ENCODE measurements at regions not wholly inside any gene's neighbourhood (a gene's known extent, or its start where the extent isn't known, plus 50 kb on each side); places are given as distances from the start of the nearest gene placed in this dataset.

DNA sequence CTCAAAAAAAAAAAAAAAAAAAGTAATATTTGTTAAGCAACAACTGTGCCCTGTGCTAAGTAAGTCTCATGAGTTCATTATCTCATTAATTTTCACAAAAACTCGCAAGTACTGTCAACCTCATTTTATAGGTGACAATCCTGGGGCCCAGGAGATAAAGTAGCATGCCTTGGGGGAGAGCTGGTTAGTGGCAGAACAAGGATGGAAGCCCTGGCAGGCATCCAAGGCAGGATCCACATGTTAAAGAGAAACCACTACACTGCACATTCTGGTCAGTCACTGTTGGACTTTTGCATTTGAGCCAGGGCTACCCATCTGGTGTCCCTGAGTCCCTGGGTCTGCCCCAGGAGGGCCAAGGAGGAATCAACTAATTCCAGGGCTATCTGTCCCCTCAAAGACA lies 54.6 kb downstream of the ZFP36L2 start:
- no peak for DNase-seq

DNA sequence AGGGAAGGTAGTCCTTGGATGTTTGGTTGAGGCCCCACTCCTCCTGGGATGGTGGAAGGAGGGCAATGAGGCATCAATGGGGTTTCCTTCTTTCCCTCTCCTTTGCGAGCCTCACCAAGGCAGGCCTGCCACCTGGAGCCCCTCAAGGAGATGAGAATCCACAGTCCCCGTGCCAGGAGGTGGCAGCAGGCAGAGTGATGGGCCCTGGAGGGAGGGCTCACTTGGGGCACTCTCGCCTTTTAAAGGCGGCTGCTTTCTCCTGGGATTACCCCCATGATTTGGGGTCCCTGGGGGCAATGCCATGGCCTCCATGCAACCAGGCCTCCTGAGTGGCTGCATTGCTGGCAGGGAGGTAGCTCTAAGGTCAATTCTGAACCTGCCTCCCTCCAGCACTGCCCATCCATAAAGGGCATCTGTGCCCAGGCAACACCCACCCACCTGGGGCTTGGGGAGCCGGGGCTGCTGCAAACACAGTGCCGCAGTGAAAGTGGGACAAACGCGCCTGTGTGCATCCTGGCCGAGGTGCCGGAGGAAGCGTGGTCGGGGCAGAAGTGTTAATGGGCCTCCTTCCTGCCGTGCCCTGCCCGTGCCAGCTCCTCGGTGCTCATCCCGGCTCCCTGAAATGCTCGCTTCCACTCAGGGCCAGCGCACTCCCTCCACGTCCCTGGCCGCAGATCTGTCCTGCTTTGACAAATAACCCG lies 55.9 kb downstream of the ZFP36L2 start:
- DNase-seq: no peak

- peak; percentile 73 to 75 for DNase-seq
Observed at GRCh38 chr2:43169987-43170386, 56.4 kb downstream of the ZFP36L2 start.

GRCh38 chr2:43169099-43169945 lies 57.1 kb downstream of the ZFP36L2 start:
- DNase-seq: no peak

- no peak for DNase-seq
Observed at GRCh38 chr2:43168016-43168369, 58.4 kb downstream of the ZFP36L2 start.

GRCh38 chr2:43165378-43166069 lies 60.9 kb downstream of the ZFP36L2 start:
- no peak for DNase-seq

- no peak for DNase-seq
Observed at GRCh38 chr2:43164686-43165085, 61.7 kb downstream of the ZFP36L2 start.

- DNase-seq: no peak
Observed at GRCh38 chr2:43163584-43164270, 62.7 kb downstream of the ZFP36L2 start.

DNA sequence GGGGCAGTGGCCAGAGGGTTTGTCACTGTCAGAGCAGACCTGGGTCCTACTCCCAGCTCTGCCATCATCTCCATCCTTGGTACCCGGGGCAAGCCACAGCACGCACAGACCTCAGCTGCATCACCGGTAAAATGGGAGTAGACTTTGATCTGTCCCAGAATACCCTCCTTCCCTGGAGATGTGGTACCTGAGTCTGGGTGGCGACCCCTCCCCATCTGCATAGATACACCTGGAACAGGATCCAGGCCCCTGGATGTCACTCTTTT lies 64.0 kb downstream of the ZFP36L2 start:
- no peak for DNase-seq

DNA sequence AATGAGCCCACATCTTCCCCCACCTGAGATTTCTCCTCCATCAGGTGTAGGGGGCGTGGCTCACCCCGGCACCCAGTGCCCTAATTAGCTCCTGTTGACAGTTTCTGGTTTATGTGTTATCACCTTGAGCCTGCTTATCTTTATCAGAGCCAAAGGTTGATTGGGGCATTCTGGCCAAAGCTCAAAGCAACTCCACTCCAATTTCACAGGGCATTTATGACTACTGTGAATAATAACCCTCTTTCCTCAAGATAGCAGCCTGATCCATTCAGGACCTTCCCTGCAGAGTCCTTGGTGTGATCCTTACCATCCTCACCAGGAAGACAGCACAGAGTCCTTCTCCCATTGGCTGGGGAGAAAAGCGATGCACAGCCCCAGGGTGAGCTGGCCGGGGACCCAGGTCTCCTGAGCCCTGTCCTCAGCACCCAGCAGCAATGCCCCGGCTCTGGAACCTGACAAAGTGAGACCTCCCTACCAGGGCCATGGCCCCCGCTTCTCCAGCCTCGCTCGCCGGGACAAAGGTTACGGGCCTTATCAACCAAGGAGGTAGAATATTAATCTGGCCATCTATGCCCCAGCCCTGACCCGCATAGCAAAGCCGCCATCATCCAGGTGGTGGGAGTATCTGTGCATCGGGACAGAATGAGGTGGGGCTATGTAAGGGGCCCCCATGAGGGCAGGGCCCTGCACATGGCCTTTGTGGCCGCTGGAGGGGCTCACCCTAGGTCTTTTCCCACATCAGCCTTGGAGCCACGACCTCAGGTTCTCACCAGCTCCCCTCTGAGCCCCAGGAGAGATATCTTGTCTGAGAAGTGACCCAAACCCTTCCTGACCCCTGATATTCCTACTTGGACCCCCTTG lies 64.5 kb downstream of the ZFP36L2 start:
- DNase-seq: no peak

GRCh38 chr2:43160778-43161177 lies 65.6 kb downstream of the ZFP36L2 start:
- no peak for DNase-seq

GRCh38 chr2:43159797-43160196 lies 66.6 kb downstream of the ZFP36L2 start:
- DNase-seq: no peak

DNA sequence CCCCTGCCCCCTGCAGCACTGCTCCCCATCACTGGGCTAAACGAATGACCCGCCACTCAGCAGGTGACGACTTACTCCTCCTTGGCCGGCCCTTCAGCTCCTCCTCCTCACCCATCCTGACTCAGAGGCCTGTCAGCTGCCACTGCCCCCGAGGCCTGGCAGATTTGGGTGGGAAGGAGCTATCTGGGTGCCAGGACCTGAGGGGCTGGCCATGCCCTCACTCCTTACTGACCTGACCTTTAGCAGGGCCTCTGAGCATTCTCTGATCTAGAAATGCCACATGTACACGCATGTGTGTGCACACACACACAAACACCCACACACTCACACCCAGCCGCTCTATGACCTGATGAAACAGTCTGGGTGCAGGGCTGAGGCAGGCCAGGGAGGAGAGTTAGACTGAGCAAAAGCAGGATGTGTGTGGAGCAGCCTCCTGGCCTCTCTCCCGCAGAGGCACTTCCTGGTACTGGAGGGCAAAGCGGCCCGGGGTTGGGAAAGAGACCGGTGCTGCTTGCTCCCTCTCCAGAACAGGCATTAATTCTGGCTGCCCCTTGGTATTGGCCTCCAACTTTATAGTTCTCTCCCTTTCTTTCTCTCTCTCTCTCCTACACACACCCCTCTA lies 68.0 kb downstream of the ZFP36L2 start:
- peak in 1 of 2 donors; percentile 50 for DNase-seq

- DNase-seq: no peak
Observed at GRCh38 chr2:43157506-43158246, 68.7 kb downstream of the ZFP36L2 start.

- DNase-seq: no peak
Observed at GRCh38 chr2:43155851-43156411, 70.5 kb downstream of the ZFP36L2 start.

DNA sequence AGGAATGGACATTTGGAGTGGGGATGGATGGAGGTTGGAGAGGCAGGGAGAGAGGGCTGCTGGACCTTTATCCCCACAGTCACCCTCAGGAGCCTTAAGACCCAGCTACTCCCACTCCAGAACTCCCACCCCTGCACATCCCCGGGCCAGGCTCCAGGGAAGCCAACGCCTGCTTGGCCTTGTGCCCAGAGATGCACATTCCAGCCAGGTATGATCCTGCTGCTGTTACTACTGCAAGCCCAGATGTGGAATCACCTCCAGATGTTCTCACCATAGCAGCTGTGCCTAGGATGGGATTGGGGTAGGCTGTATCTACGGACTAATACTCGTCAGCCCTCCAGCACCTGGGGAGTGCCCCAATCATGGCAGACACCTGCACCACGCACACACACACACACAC lies 71.7 kb downstream of the ZFP36L2 start:
- DNase-seq: no peak

- no peak for DNase-seq
Observed at GRCh38 chr2:43152741-43153647, 73.4 kb downstream of the ZFP36L2 start.

DNA sequence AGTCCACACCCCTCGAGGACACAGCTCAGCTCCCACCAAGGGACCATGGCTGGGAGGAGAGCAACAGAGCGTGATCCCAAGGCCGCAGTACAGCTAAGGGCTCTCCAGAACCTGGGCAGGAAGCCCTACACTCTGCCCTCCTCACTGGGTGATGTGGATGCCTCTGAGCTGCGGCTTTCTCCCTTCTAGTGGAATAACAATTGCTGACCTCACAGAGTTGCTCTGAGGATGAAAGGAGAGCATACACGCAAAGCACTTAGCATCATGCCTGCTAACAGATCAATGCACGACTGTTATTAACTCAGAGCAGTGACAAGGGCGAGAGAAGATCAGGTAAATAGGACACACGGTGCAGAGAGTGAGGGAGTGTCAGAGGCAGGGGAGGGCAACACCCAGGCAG lies 74.2 kb downstream of the ZFP36L2 start:
- no peak for DNase-seq

GRCh38 chr2:43149482-43150107 lies 76.8 kb downstream of the ZFP36L2 start:
- peak in 1 of 2 donors; percentile 52 for DNase-seq
